WI38 (cell line): ENCODE measurements at regions not wholly inside any gene's neighbourhood (a gene's known extent, or its start where the extent isn't known, plus 50 kb on each side); places are given as distances from the start of the nearest gene placed in this dataset.
"Not testable (repeated sequence)": the region's sequence is repeated elsewhere in the genome, so short reads cannot be mapped to it uniquely, and the experiment has no call there.

Experiments used
- H3K4me3 ChIP-seq: 2 replicates; pipeline ENCODE4 v1.5.1; 2011; ENCODE audit warnings: low read depth, mild to moderate bottlenecking, control low read depth, low read length
- TF ChIP-seq, protein P1 (sequence below): IDR thresholded peaks from 2 replicates; pipeline ENCODE4 v1.5.1; 2012; ENCODE audit warnings: low read depth, mild to moderate bottlenecking, control low read depth, low read length

DNA sequence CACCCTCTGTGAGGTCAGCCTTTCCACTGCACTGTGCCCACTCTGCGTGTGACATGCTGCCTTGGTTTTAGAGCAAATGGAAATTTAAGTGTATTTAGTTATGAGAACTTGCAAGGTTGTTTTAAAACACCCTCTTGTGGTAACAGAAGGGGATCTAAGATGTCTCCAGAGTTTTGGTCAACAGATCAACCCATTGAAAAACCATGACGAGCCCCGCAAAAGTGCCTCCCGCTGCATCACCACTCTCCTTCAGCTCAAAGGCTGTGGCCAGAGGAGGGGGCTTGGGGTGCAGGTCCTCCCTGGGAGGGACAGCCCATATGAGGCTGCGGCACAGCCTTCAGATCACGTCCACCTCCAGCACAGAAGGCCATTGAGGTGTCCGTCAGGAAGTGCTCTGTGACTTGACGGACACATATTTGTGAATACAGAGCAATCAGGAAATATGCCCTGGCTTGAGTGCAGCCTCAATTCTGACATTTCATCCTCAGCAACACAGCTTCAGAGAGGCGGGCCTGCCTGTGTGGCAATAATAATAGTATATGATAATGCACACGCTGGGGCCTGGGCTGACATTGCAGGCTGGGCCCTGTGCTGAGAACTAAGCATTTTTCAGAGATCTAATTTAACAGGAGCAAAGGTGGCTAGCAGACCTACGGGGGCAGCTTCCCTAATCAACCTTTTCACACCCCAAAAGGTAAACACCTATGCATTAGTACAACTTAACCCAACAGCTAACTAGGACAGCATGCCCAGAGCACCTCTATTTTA is 213.9 kb downstream of the ANAPC1 start:
- H3K4me3 ChIP-seq, result no peak overlapping the region
- TF ChIP-seq, protein P1, sequence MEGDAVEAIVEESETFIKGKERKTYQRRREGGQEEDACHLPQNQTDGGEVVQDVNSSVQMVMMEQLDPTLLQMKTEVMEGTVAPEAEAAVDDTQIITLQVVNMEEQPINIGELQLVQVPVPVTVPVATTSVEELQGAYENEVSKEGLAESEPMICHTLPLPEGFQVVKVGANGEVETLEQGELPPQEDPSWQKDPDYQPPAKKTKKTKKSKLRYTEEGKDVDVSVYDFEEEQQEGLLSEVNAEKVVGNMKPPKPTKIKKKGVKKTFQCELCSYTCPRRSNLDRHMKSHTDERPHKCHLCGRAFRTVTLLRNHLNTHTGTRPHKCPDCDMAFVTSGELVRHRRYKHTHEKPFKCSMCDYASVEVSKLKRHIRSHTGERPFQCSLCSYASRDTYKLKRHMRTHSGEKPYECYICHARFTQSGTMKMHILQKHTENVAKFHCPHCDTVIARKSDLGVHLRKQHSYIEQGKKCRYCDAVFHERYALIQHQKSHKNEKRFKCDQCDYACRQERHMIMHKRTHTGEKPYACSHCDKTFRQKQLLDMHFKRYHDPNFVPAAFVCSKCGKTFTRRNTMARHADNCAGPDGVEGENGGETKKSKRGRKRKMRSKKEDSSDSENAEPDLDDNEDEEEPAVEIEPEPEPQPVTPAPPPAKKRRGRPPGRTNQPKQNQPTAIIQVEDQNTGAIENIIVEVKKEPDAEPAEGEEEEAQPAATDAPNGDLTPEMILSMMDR, result no peak

DNA sequence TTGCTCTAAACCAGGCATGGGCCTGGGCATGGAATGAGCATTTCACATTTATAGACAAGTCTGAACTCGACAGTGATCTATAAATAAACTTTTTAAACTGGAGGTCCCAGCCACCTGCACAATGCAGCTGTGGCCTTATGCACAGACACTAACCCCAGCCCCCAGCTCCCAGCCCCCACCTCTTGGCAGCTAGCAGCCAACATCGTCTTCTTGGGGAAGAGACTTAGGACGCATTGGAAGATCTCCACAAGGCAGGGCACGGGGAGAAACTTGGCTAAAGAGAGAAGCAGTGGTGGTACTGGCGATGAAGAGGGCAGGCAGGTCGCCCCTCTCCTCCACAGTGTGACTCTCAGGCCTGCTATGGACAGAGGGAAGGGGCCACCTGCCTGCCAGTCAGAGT is 213.2 kb downstream of the ANAPC1 start:
- H3K4me3 ChIP-seq, result no peak overlapping the region
- TF ChIP-seq, protein P1, result no peak

DNA sequence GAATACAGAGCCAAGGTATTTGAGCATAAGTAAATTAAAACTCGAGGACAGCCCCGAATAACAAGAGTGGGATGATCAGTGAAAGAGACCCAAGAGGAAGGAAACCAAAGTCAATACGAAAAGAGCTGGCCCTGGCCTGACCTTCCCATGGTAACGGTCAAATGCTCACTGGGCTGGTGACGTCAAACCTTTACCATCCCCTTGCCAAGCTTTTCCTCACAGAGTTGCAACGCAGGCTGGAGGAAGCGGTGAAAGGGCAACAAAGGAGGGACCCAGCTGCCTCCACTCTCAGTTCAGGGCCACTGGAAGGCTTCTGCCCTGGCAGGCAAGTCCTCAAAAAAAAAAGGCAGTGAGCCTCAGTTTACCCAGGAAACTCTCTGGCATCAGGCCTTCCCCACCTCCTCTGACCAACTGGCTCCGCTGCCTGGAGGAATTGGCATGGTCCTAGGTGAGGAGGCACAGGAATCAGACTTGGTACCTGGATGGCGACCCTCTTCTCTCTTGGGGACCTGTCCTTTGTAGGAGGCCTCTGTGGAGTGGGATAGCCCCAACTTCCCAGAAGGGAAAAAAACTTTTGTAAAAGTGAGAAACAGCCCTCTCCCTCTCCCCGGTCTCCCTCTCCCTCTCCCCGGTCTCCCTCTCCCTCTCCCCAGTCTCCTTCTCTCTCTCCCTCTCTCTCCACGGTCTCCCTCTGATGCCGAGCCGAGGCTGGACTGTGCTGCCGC is 212.4 kb downstream of the ANAPC1 start:
- TF ChIP-seq, protein P1, result no peak
- no peak overlapping the region for H3K4me3 ChIP-seq

DNA sequence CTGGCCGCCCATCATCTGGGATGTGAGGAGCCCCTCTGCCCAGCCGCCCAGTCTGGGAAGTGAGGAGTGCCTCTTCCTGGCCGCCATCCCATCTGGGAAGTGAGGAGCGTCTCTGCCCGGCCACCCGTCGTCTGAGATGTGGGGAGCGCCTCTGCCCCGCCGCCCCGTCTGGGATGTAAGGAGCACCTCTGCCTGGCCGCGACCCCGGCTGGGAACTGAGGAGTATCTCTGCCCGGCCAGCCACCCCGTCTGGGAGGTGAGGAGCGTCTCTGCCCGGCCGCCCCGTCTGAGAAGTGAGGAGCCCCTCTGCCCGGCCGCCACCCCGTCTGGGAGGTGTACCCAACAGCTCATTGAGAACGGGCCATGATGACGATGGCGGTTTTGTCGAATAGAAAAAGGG is 211.4 kb downstream of the ANAPC1 start:
- not testable (repeated sequence) for H3K4me3 ChIP-seq

DNA sequence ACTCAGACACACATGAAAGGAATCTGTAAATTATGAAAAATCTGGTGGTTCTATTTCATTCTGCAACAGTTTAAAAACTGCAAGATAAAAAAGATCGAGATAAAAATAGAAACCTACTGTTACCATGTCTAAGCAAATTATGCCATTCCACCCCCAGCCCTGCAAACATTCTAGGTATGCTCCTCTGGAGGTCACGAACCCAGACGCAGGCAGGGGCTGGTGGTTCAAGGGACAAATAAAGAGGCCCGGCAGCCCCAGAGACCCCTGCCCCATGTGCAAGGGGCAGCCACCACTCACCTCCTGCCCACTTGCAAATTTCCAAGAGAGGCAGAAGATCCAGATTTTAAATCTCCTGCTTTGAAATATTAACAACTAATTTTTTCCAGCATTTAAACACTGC is 210.5 kb downstream of the ANAPC1 start:
- no peak overlapping the region for H3K4me3 ChIP-seq
- TF ChIP-seq, protein P1, result no peak

DNA sequence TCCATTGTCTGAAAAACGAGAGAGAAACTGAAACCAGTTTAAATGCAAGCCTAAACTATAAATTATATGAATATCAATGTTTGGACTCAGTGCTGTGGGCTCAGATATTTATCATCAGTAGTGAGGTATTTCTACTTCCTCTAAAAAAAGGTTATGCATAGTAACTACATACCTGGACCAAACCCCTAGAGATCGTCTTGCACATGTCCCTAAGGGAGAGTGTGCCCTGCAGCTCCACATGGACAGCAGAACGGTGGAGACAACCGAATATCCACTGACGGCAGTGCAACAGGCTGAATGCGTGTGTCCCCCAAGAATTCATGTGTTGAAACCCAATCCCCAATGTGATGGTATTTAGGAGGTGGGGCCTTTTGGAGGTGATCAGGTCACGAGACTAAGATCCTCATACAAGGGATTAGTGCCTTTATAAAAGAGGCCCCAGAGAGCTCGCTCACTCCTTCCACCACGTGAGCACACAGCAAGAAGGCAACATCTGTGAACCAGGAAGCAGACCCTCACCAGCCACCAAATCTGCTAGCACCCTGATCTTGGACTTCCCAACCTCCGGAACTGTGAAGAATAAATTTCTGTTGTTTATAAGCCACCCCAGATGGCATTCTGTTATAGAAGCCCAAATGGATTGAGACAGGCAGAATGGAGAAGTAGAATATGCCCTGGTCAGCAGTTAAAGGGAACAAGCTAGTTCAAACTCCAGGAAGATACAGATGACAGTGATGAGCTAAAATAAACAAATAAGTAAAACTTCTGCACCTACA is 208.4 kb downstream of the ANAPC1 start:
- H3K4me3 ChIP-seq, result no peak overlapping the region
- TF ChIP-seq, protein P1, result no peak

DNA sequence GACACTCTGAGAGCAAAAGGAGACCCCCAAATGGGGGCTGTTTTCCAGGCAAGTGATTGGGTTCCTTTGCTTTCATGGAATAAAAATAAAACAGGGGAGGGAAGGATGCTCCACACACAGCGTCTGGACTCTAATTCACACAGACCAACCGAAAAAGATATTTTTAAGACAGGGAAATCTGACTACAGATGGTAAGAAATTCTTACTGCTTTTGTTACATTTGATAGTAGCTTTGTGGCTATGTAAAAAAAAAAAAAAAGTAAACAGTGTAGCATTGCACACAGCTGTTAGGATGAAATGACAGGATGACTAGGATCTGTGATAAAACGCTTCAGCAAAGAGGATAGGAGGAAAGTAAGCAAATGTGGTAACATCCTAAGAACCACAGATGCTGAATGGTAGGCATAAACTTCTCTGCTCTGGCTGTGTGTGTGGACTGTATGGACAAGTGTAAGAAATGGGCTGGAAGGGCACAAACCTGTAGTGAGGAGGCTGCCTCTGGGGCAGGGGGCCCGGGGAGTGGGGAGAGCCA is 207.6 kb downstream of the ANAPC1 start:
- H3K4me3 ChIP-seq, result no peak overlapping the region
- TF ChIP-seq, protein P1, result no peak
